Psoas muscle (tissue), 7 donors: ENCODE measurements at regions not wholly inside any gene's neighbourhood (a gene's known extent, or its start where the extent isn't known, plus 50 kb on each side); places are given as distances from the start of the nearest gene placed in this dataset.
"Not testable (repeated sequence)": the region's sequence is repeated elsewhere in the genome, so short reads cannot be mapped to it uniquely, and the experiment has no call there.

ENCODE experiments used
- ATAC-seq, 4 donors: fragments of 200-7000 bp; cut with Tn5 transposase; one replicate each; pipeline ENCODE4 v1.9.1; 2020; ENCODE audit warnings: moderate library complexity in 3 of 4, mild to moderate bottlenecking in 2 of 4
- DNase-seq, 2 donors: peaks; one replicate each; pipeline ENCODE4 v3.0.0-alpha.2; 2020
- H3K27ac ChIP-seq: fragments of 200-600 bp; one replicate; pipeline ENCODE4 v1.8.0; 2022
- H3K27me3 ChIP-seq, 3 donors: fragments of 200-600 bp in 1 of 3; one replicate each; pipeline versions ENCODE4 v1.6.1 to v1.8.0; 2013 to 2022; ENCODE audit warnings: low read length in 2 of 3, mild to moderate bottlenecking in 2 of 3, moderate library complexity in 1 of 3; ENCODE audit not compliant: insufficient read depth in 3 of 3
- H3K36me3 ChIP-seq, 2 donors: fragments of 200-600 bp in 1 of 2; one replicate each; pipeline versions ENCODE4 v1.6.1 to v1.8.0; 2013 to 2022; ENCODE audit warnings: low read depth in 1 of 2, mild to moderate bottlenecking in 1 of 2, moderate library complexity in 1 of 2; ENCODE audit not compliant: insufficient read depth in 1 of 2
- H3K4me1 ChIP-seq: fragments of 200-600 bp; one replicate; pipeline ENCODE4 v1.8.0; 2022
- H3K4me3 ChIP-seq: fragments of 200-600 bp; one replicate; pipeline ENCODE4 v1.8.0; 2022; ENCODE audit warnings: mild to moderate bottlenecking
- H3K9me3 ChIP-seq: fragments of 200-600 bp; one replicate; pipeline ENCODE4 v1.8.0; 2022
- CTCF ChIP-seq: fragments of 200-600 bp; IDR thresholded peaks from one replicate; pipeline ENCODE4 v1.8.0; 2022; ENCODE audit warnings: antibody characterized with exemption
- WGBS, 3 donors: extraction: QIAGEN DNeasy Blood & Tissue Kit; methylation state at CpG; one replicate each; pipeline versions ENCODE4 v1.1.6 to v1.1.7; 2013; 5-methylcytosine and 5-hydroxymethylcytosine counted together
- intact Hi-C, 2 donors: fragments of 100-400 bp; cut with DNase I; formaldehyde crosslinking; loops; one replicate each; pipeline versions ENCODE4 v1.11.0 to v1.14.2; 2022
- donor health status: healthy with polysubstance abuse.
- donor health status: DM: no; HTN: no; CAD: no; lungs with moderate emphysema.
- donor health status: Bipolar disorder and iron deficiency.
- donor health status: healthy.
- donor health status: DM: yes; HTN: yes; CAD: no.
- donor health status: DM: no; HTN: no; CAD: no.
- donor health status: DM: yes; HTN: yes; CAD: no.

GRCh38 chr19:56978023-56978565 lies 137.6 kb upstream of the PEG3 start:
- no peak for DNase-seq
- Histone ChIP-seq H3K27me3 (no peaks in the 10 kb centered on the region), H3K36me3 (no peaks in the 10 kb centered on the region), H3K4me3 (no peak overlapping the region), H3K27ac (no peak overlapping the region), H3K9me3 (no peaks in the 10 kb centered on the region), H3K4me1 (no peaks in the 10 kb centered on the region)
- intact Hi-C loops: no loop called here
- TF ChIP-seq CTCF: no peak
- WGBS, 3 donors: 72% methylated on average over 20 of the region's 20 CpGs
- ATAC-seq: no peak

GRCh38 chr19:56980326-56980725 lies 139.5 kb upstream of the USP29 start:
- intact Hi-C loops: not testable (repeated sequence)

GRCh38 chr19:56980906-56981305 lies 138.9 kb upstream of the USP29 start:
- Histone ChIP-seq H3K9me3 (peaks cover 7% of the 10 kb centered on the region), H3K27ac (no peak overlapping the region), H3K36me3 (no peaks in the 10 kb centered on the region), H3K4me3 (no peak overlapping the region), H3K27me3 (no peaks in the 10 kb centered on the region), H3K4me1 (no peaks in the 10 kb centered on the region)
- no peak for TF ChIP-seq CTCF
- WGBS, 3 donors: 60 to 63% (median 62%) methylated on average over 16 of the region's 16 CpGs
- DNase-seq (peak in 1 of 2 donors; percentile 18), ATAC-seq (no peak)
- intact Hi-C loops: no loop called here

More at GRCh38 chr19:56980326-56980725, 139.5 kb upstream of the USP29 start:
- not testable (repeated sequence) for DNase-seq, H3K9me3 ChIP-seq, H3K36me3 ChIP-seq, H3K4me3 ChIP-seq, H3K27ac ChIP-seq, ATAC-seq, H3K27me3 ChIP-seq, H3K4me1 ChIP-seq
- WGBS, 3 donors: 90 to 93% (median 93%) methylated on average over 7 of the region's 7 CpGs

- ATAC-seq, H3K36me3 ChIP-seq, DNase-seq, H3K4me1 ChIP-seq, intact Hi-C loops, H3K4me3 ChIP-seq, H3K27me3 ChIP-seq, H3K9me3 ChIP-seq, H3K27ac ChIP-seq: not testable (repeated sequence)
- WGBS, 3 donors: 82 to 86% (median 84%) methylated on average over 10 of the region's 10 CpGs
Observed at GRCh38 chr19:56981440-56981839, 138.3 kb upstream of the USP29 start.

GRCh38 chr19:56983171-56983570 lies 136.6 kb upstream of the USP29 start:
- intact Hi-C loops: no loop called here
- no peak for TF ChIP-seq CTCF
- Histone ChIP-seq H3K9me3 (peaks cover 7% of the 10 kb centered on the region), H3K4me1 (no peaks in the 10 kb centered on the region), H3K4me3 (no peak overlapping the region), H3K27ac (no peak overlapping the region), H3K36me3 (no peaks in the 10 kb centered on the region), H3K27me3 (no peaks in the 10 kb centered on the region)
- DNase-seq (no peak), ATAC-seq (no peak)
- WGBS, 3 donors: 64 to 70% (median 67%) methylated on average over 7 of the region's 7 CpGs

GRCh38 chr19:56983804-56984203 lies 136.0 kb upstream of the USP29 start:
- intact Hi-C loops: no loop called here
- peaks cover 7% of the 10 kb centered on the region for H3K9me3 ChIP-seq
- 85 to 87% (median 87%) methylated on average over 3 of the region's 3 CpGs for WGBS, 3 donors

More at GRCh38 chr19:56983804-56984203, 136.0 kb upstream of the USP29 start:
- TF ChIP-seq CTCF: no peak
- H3K4me1 ChIP-seq: no peaks in the 10 kb centered on the region
- DNase-seq (no peak), ATAC-seq (no peak)
- no peaks in the 10 kb centered on the region for H3K27me3 ChIP-seq
- no peak overlapping the region for H3K27ac ChIP-seq
- no peak overlapping the region for H3K4me3 ChIP-seq
- no peaks in the 10 kb centered on the region for H3K36me3 ChIP-seq
